ENCODE measurements at regions not wholly inside any gene's neighbourhood (a gene's known extent, or its start where the extent isn't known, plus 50 kb on each side); places are given as distances from the start of the nearest gene placed in this dataset.

DNA sequence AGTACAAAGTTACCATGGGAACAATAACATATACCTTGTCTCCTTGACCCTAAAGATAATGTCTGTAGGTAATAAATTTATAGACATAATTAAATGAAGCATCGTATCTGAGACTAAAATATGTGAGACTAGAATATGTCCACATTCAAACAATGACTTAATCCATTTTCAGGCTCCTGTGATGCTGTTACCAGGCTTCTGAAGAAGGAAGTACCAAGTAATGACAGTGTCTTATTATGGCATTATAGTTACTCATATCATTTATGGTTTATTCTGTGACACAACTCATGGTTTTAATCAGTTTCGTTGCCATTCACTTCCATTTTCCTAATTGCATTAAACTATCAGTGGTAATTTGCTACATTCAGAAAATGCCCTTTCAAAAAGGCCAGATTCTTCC is 100.6 kb upstream of the GPM6B start:
- H3K79me2 ChIP-seq (ENCODE audit: control insufficient read depth, low read length) = no peaks in the 10 kb centered on the region
- no peaks in the 10 kb centered on the region for H3K9me3 ChIP-seq (ENCODE audit: control insufficient read depth, insufficient read depth, low read length)
- no peak overlapping the region for H3K4me3 ChIP-seq (ENCODE audit: low read length)
- H3K9me2 ChIP-seq (replicated peaks; ENCODE audit: control insufficient read depth, low read length) = no peaks in the 10 kb centered on the region
- H3K27ac ChIP-seq (ENCODE audit: low read depth, low read length) = no peak overlapping the region
- H3K4me1 ChIP-seq (ENCODE audit: control insufficient read depth, low read length) = no peaks in the 10 kb centered on the region
- no peaks in the 10 kb centered on the region for H3K36me3 ChIP-seq (ENCODE audit: control insufficient read depth, low read length)
- H3K27me3 ChIP-seq (ENCODE audit: control insufficient read depth, low read length) = no peaks in the 10 kb centered on the region
- no peaks in the 10 kb centered on the region for H4K20me1 ChIP-seq (ENCODE audit: control insufficient read depth, insufficient read depth, low read depth, low read length)
- TF ChIP-seq, protein P1, sequence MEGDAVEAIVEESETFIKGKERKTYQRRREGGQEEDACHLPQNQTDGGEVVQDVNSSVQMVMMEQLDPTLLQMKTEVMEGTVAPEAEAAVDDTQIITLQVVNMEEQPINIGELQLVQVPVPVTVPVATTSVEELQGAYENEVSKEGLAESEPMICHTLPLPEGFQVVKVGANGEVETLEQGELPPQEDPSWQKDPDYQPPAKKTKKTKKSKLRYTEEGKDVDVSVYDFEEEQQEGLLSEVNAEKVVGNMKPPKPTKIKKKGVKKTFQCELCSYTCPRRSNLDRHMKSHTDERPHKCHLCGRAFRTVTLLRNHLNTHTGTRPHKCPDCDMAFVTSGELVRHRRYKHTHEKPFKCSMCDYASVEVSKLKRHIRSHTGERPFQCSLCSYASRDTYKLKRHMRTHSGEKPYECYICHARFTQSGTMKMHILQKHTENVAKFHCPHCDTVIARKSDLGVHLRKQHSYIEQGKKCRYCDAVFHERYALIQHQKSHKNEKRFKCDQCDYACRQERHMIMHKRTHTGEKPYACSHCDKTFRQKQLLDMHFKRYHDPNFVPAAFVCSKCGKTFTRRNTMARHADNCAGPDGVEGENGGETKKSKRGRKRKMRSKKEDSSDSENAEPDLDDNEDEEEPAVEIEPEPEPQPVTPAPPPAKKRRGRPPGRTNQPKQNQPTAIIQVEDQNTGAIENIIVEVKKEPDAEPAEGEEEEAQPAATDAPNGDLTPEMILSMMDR (IDR thresholded peaks at IDR 0.05; ENCODE audit: low read depth, low read length, poor library complexity, severe bottlenecking) = no peak
- no peak for TF ChIP-seq EZH2phosphoT487 (IDR thresholded peaks at IDR 0.05; ENCODE audit: borderline replicate concordance, low read length)
- H3K4me2 ChIP-seq (ENCODE audit: low read length) = no peak overlapping the region
- H3F3A ChIP-seq (ENCODE audit: control insufficient read depth, insufficient read depth) = no peaks in the 10 kb centered on the region

DNA sequence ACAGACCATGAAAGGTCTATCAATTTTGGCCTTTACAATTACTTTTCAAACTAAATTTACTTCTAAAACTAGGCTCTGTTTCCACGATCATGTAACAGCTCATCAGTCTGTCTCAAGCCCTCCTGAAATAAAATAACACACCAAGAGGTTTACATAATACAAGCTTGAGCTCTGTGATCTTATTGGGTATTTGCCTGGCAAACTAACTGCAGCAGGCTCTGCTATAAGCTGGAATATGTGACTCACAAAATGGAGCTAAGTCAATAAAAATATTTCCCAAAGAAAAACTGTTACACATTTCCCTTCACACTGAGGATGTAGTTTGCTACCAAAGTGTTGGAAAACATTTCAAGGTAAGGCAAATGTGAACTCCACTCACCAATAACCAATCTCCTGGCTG is 94.7 kb upstream of the GPM6B start:
- Histone ChIP-seq H3F3A (ENCODE audit: control insufficient read depth, insufficient read depth) (no peaks in the 10 kb centered on the region), H3K36me3 (ENCODE audit: control insufficient read depth, low read length) (no peaks in the 10 kb centered on the region), H3K4me1 (ENCODE audit: control insufficient read depth, low read length) (no peaks in the 10 kb centered on the region), H3K4me3 (ENCODE audit: low read length) (no peak overlapping the region), H3K4me2 (ENCODE audit: low read length) (no peak overlapping the region), H3K9me2 (replicated peaks; ENCODE audit: control insufficient read depth, low read length) (no peaks in the 10 kb centered on the region), H3K79me2 (ENCODE audit: control insufficient read depth, low read length) (no peaks in the 10 kb centered on the region), H3K27ac (ENCODE audit: low read depth, low read length) (no peak overlapping the region), H3K27me3 (ENCODE audit: control insufficient read depth, low read length) (no peaks in the 10 kb centered on the region), H3K9me3 (ENCODE audit: control insufficient read depth, insufficient read depth, low read length) (no peaks in the 10 kb centered on the region), H4K20me1 (ENCODE audit: control insufficient read depth, insufficient read depth, low read depth, low read length) (no peaks in the 10 kb centered on the region)
- no peak for TF ChIP-seq EZH2phosphoT487 (IDR thresholded peaks at IDR 0.05; ENCODE audit: borderline replicate concordance, low read length)
- TF ChIP-seq, protein P1 (IDR thresholded peaks at IDR 0.05; ENCODE audit: low read depth, low read length, poor library complexity, severe bottlenecking) = no peak

DNA sequence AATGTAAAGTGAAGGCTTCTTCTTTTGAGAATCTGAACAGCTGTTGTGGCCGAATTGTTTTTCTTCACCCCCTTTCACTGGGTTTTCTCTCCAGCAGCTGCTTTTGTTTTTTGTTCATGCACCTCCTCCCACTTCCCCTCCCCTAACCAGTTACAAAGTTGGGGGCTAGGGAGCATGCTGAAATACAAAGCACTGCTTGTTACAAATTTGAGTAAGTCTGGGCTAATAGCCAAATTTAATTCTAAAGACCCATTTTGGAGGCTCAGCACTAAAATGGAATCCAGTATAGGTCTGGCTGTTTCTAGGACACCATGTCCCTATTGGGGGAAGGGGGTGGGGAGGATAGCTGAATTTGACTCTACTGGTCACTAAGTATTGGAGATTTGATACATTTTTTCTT is 89.2 kb upstream of the GPM6B start:
- no peaks in the 10 kb centered on the region for H3K4me1 ChIP-seq (ENCODE audit: control insufficient read depth, low read length)
- no peak overlapping the region for H3K4me3 ChIP-seq (ENCODE audit: low read length)
- H4K20me1 ChIP-seq (ENCODE audit: control insufficient read depth, insufficient read depth, low read depth, low read length) = no peaks in the 10 kb centered on the region
- H3K79me2 ChIP-seq (ENCODE audit: control insufficient read depth, low read length) = no peaks in the 10 kb centered on the region
- no peak overlapping the region for H3K27ac ChIP-seq (ENCODE audit: low read depth, low read length)
- H3K36me3 ChIP-seq (ENCODE audit: control insufficient read depth, low read length) = no peaks in the 10 kb centered on the region
- H3K4me2 ChIP-seq (ENCODE audit: low read length) = no peak overlapping the region
- no peak for TF ChIP-seq EZH2phosphoT487 (IDR thresholded peaks at IDR 0.05; ENCODE audit: borderline replicate concordance, low read length)
- TF ChIP-seq, protein P1 (IDR thresholded peaks at IDR 0.05; ENCODE audit: low read depth, low read length, poor library complexity, severe bottlenecking) = no peak
- H3K9me2 ChIP-seq (replicated peaks; ENCODE audit: control insufficient read depth, low read length) = no peaks in the 10 kb centered on the region
- no peaks in the 10 kb centered on the region for H3K9me3 ChIP-seq (ENCODE audit: control insufficient read depth, insufficient read depth, low read length)
- no peaks in the 10 kb centered on the region for H3F3A ChIP-seq (ENCODE audit: control insufficient read depth, insufficient read depth)
- H3K27me3 ChIP-seq (ENCODE audit: control insufficient read depth, low read length) = no peaks in the 10 kb centered on the region

GRCh38 chrX:13903405-13903804 is 86.5 kb upstream of the GPM6B start:
- Histone ChIP-seq H3K4me2 (ENCODE audit: low read length) (no peak overlapping the region), H3K36me3 (ENCODE audit: control insufficient read depth, low read length) (no peaks in the 10 kb centered on the region), H3F3A (ENCODE audit: control insufficient read depth, insufficient read depth) (no peaks in the 10 kb centered on the region), H3K79me2 (ENCODE audit: control insufficient read depth, low read length) (no peaks in the 10 kb centered on the region), H4K20me1 (ENCODE audit: control insufficient read depth, insufficient read depth, low read depth, low read length) (no peaks in the 10 kb centered on the region), H3K27me3 (ENCODE audit: control insufficient read depth, low read length) (no peaks in the 10 kb centered on the region), H3K27ac (ENCODE audit: low read depth, low read length) (no peak overlapping the region), H3K4me1 (ENCODE audit: control insufficient read depth, low read length) (no peaks in the 10 kb centered on the region), H3K4me3 (ENCODE audit: low read length) (no peak overlapping the region), H3K9me2 (replicated peaks; ENCODE audit: control insufficient read depth, low read length) (no peaks in the 10 kb centered on the region), H3K9me3 (ENCODE audit: control insufficient read depth, insufficient read depth, low read length) (no peaks in the 10 kb centered on the region)
- no peak for TF ChIP-seq EZH2phosphoT487 (IDR thresholded peaks at IDR 0.05; ENCODE audit: borderline replicate concordance, low read length)
- TF ChIP-seq, protein P1 (IDR thresholded peaks at IDR 0.05; ENCODE audit: low read depth, low read length, poor library complexity, severe bottlenecking) = no peak
